Activated CD4-positive, alpha-beta T cell treated with anti-CD3 and anti-CD28 coated beads, Interleukin-2, amount 50 U/mL, for 16 hours (primary cell): ENCODE measurements at regions not wholly inside any gene's neighbourhood (a gene's known extent, or its start where the extent isn't known, plus 50 kb on each side); places are given as distances from the start of the nearest gene placed in this dataset.
A peak's percentile ranks its signal among the peaks of the same experiment; 100 is the strongest.
"Not testable (repeated sequence)": the region's sequence is repeated elsewhere in the genome, so short reads cannot be mapped to it uniquely, and the experiment has no call there.

Experiments used
- DNase-seq: peaks from one replicate; pipeline ENCODE4 v3.0.0-alpha.2; 2020

DNA sequence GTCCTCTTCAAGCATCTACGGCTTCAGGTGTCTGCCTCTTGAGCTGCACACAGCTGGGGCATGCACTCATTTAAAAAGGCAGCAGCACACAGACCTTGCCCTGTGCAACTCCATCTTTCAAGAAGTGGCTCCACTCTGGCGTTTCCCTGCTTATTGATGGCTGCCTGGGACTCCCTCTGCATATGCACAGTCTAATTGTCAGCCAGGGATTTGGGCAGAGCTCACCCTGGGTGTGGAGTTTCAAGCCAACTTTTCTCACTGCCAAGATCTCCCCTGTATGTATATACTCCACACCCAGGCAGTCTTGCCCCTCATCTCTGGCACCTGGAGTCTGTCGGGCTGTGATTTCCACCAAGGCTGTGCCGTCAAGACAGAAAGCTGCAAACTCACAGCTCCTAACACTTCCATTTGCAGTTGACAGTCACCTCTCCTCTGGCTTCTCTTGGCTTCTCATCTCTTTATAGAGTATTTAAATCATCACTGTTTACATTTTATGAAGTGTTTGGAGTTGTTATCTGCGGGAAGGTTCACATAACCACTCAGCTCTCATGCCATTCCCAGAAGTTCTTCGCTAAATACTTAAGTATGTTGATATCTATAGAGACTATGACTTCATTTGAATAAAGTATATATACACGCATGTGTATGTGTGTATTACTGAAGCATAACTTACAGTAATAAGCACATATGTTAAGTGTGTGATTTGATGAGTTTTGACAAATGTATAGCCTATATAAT is 130.5 kb upstream of the ZNF469 start:
- not testable (repeated sequence) for DNase-seq

- DNase-seq = not testable (repeated sequence)
Measured at GRCh38 chr16:88258141-88258540, 124.6 kb upstream of the ZNF469 start.

DNA sequence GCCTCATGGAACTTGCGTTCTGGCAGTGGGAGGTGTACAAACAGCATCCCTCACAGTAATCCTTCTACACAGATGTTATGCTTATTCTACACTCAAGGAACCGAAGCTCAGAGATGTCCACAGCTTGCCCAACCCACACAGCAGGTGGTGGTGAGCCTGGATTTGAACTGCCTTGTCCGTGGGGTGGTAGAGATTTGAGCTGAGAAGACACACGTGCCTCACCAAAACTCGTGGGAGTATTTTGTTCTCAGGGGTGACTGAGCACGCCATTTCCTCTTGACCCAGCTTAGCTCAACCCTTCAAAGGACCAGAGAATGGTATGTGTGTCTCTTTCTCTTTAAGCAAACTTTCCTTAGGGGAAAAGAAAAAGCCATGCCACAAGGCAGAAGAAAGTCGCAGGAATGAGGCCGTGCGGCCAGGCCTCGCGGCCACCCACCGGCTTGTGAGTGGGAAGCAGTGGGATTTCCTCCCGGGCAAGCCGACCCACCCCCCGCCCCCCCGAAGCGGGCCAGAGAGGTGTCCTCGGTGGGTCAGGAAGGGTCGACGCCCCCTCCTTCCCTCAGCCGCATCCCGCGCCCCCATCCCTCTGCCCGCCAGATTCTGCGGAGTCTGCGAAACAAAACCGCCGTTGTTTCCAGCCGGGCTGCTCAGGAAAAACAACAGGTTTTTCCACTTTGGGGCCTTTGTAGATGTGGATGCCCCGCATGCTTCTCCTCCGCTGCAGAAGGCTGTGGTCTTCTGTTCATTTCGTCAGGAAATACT is 123.8 kb upstream of the ZNF469 start:
- not testable (repeated sequence) for DNase-seq

- DNase-seq = not testable (repeated sequence)
Measured at GRCh38 chr16:88259538-88259937, 123.2 kb upstream of the ZNF469 start.

- not testable (repeated sequence) for DNase-seq
Measured at GRCh38 chr16:88260146-88260545, 122.6 kb upstream of the ZNF469 start.

DNA sequence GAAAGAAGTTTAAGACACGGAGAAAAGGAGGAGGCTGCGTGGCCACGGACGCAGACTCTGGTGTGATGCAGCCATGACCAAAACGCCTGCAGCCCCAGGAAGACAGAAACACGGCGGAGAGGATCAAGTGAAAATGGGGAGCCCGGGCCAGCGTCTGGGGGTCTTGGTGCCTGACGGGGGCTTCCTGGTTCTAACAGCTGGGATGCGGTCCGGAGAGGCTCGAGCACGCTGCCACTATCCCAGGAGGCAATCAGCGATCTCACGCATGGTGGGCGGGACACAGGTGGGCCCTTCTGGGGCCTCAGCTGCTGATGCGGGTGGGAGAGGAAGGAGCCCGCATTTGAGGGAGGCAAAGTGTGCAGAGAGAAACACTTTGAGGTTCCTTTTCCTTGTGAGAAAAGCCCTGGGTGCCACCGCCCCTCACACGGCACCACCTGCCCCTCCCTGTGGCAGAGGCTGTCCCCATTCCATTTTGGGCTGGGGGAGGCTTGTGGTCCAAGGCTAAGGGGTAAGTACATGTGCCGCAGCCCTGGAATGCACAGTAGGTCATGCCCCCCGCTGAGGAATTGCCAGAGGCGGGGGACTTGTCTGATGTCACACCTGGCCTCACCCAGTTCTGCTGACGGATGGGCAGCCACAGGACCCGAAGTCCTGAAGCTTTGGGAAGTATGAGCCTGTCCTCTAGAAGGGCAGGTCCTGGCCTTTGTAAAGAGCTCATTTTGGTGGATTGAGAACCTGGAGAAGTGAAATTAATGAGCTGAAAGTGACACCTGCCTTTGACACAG is 121.7 kb upstream of the ZNF469 start:
- DNase-seq = not testable (repeated sequence)

- DNase-seq = not testable (repeated sequence)
Measured at GRCh38 chr16:88261814-88262605, 120.7 kb upstream of the ZNF469 start.

DNA sequence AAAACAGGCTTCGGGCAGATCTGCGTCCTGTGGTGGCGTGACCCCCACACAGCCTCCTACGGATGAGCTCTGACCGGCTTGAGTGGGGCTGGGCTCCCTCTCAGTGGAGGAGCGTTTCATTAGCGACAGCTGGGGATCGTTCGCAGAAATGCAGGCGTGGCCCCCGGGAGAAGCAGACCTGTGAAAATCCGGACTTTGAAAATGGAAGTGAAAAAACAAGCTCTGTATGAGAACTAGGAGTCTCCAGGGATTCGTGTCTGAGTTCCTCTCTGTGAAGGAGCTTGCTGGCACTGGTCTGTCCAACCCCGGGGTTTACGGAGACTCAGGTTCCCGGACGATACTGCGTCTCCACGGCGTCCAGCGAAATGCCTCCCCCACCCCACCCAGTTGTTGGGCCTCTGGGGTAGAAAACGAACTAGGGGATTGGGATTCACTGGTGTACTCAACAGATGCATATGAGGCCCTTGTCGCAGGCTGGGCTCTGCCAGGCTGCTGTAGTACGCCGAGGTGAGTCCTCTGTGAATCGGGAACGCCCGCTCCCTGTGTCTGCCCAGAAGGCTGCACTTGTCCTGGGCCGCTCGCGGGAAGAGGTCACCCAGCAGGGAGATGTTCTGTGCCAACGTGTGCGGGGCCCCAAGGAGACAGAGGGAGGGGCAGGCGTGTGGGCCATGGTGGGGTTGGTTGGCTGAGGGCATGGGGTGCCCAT is 119.7 kb upstream of the ZNF469 start:
- not testable (repeated sequence) for DNase-seq

- DNase-seq = not testable (repeated sequence)
Measured at GRCh38 chr16:88263681-88264287, 119.0 kb upstream of the ZNF469 start.

- DNase-seq = peak; percentile 91
Measured at GRCh38 chr16:88264641-88265285, 118.0 kb upstream of the ZNF469 start.

DNA sequence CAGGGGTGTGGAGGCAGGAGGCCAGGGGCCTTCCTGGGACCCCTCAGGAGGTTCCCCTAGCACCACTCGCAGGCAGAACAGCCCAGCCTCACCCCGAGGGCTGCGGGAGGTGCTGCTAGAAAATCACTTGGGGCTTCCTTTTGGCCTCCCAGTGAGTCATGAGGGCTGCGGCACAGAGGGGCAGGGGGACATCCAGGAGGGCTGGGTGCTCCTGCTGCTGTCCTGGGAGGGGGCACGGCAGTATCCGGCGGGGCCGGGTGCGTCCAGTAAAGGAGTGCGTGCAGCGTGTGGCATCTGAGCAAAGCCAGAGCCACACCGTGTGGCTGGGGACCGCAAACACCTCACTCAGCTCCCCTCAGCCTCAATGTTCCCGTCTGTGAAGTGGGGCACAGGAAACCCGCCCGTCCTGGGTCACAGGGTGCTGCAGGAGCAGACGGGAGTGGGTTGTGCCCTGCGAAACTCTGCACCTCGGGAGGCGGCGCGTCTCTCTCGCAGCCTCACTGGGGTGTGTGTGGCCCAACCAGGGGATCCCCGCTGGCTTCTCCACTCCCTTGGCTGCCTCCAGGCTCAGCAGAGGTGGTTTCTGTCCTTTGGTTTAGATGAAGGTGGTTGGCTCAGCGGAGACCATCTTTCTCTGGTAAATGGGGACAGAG is 117.3 kb upstream of the ZNF469 start:
- peak; percentile 72 for DNase-seq

- not testable (repeated sequence) for DNase-seq
Measured at GRCh38 chr16:88266036-88266435, 116.7 kb upstream of the ZNF469 start.

GRCh38 chr16:88266935-88267551 is 115.7 kb upstream of the ZNF469 start:
- DNase-seq = not testable (repeated sequence)

DNA sequence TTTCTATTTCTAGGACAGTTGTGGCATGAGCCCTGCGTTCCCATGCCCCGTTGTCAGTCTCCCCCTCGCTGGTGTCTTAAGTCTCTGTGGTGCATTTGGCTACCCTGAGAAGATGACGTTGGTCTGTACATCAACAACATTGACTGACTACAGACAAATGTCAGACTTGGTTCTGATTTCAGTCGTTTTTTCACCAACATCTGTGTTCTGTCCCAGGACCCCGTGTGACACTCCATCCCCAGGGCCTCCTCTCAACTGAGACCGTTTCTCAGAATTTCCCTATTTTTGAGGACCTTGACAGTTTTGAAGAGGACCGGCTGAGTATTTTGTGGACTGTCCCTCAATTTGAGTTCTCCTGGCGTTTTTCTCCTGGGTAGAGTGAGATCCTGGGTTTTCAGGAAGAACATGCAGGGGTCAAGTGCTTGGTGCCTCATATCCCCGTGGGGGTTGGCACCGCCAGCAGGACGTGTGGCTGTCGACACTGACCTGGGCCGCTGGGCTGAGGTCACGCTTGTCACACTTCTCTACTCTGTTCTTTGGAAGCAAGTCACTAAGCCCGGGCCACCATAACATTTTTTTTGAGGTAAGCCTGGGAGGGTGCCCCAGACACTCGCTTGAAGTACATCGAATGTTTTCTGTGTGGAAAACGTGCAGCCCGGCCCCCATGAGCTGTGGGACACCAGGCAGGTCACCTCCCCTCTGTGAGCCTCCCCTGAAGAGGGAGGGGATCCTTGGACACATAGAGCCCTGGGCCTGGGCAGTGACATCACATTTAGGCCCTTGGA is 114.4 kb upstream of the ZNF469 start:
- not testable (repeated sequence) for DNase-seq

- DNase-seq = not testable (repeated sequence)
Measured at GRCh38 chr16:88270171-88270790, 112.5 kb upstream of the ZNF469 start.

DNA sequence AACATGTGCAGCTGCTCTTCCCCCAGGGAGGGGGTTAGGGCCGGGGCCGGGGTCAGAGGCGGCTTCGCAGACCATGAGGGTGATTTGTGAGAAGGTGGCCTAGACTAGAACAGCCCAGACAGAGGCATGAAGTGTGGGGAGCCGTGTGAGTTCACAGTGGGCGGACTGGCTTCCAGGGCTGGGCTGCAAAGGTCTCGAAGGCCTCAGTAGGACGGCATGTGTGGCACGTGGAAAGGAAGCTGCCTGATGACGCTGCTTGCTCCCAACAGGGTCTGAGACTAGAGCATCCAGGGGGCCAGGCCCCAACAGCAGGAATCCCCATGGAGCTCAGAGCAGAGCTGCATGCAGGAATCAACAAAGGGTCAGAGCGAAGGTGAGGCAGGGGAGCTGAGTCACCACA is 111.5 kb upstream of the ZNF469 start:
- DNase-seq = not testable (repeated sequence)

DNA sequence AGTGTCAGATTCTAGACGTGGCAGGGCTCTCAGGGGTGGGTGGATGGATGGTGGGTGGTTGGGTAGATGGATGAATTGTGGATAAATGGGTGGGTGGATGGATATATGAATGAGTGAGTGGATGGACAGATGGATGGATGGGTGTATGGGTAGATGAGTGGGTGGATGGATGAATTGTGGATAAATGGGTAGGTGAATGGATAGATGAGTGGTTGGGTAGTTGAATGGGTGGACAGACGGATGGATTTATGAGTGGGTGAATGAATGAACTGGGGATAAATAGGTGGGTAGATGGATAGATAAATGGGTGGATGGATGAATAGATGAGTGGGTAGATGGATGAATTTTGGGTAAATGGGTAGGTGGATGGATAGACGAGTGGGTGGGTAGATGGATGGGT is 111.0 kb upstream of the ZNF469 start:
- not testable (repeated sequence) for DNase-seq

DNA sequence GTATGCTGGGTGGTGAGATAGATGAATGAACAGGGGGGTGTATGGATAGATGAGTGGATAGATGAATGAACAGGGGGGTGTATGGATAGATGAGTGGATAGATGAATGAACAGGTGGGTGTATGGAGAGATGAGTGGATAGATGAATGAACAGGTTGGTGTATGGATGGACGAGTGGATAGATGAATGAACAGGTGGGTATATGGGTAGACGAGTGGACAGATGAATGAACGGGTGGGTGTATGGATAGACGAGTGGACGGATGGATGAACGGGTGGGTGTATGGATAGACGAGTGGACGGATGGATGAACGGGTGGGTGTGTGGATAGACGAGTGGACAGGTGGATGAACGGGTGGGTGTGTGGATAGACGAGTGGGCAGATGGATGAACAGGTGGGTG is 110.3 kb upstream of the ZNF469 start:
- not testable (repeated sequence) for DNase-seq
